Glomerular visceral epithelial cell (primary cell): ENCODE measurements at regions not wholly inside any gene's neighbourhood (a gene's known extent, or its start where the extent isn't known, plus 50 kb on each side); places are given as distances from the start of the nearest gene placed in this dataset.
A peak's percentile ranks its signal among the peaks of the same experiment; 100 is the strongest.
"Not testable (repeated sequence)": the region's sequence is repeated elsewhere in the genome, so short reads cannot be mapped to it uniquely, and the experiment has no call there.

Experiments used
- DNase-seq: peaks from one replicate; pipeline ENCODE4 v3.0.0-alpha.2; 2016; ENCODE audit errors: extremely low spot score

- peak; percentile 13 for DNase-seq
Observed at GRCh38 chr3:22685597-22685996, 517.5 kb upstream of the UBE2E2 start.

GRCh38 chr3:22691407-22691806 lies 511.7 kb upstream of the UBE2E2 start:
- no peak for DNase-seq

DNA sequence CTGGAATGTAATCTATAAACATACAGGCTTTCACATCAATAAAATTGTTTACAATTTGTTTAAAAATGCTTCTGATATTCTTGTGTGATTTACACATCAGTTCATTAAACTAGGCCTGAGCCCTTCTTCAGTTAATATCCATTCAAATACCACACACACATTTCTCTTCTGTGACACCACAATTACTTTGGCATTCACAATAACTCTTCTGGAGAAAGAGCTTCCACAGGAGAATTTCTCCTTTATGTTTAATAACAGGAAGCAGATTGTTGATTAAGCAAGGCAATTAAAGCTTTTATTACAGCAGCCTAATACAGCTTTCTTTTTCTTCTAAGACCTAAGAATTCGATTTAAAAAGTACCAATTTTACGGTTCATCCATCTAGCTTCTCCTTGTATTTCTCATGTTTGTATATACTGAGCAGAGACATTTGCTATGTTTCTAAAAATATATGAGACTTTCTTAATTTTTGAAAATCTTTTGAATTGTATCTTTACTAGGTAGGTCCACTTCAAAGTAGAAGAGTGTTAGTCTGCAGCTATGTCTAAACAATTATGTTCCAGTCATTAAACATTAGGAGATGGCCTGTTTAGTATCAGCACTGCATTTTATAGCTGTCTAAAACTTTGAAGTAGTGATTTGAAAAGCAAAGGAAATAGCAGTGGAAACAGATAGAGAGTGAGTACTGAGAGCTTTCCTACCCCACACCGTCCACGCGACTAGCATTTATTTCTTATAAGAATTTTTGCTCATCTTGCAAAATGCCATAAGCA lies 511.1 kb upstream of the UBE2E2 start:
- no peak for DNase-seq

GRCh38 chr3:22700876-22701275 lies 502.3 kb upstream of the UBE2E2 start:
- no peak for DNase-seq

- no peak for DNase-seq
Observed at GRCh38 chr3:22704166-22704565, 499.0 kb upstream of the UBE2E2 start.

- DNase-seq, result no peak
Observed at GRCh38 chr3:22704571-22705354, 498.4 kb upstream of the UBE2E2 start.

DNA sequence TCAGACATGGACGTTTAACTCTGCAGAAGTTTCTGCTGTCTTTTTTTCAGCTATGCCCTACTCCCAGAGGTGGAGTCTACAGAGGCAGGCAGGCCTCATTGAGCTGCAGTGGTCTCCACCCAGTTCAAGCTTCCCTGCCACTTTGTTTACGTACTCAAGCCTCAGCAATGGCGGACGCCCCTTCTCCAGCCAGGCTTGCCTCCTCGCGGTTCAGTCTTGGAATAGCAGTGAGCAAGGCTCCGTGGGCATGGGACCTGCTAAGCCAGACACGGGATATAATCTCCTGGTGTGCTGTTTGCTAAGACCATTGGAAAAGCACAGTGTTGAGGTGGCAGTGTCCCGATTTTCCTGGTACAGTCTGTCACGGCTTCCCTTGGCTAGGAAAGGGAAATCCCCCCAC lies 496.2 kb upstream of the UBE2E2 start:
- DNase-seq, result not testable (repeated sequence)

GRCh38 chr3:22713936-22714335 lies 489.2 kb upstream of the UBE2E2 start:
- peak; percentile 71 for DNase-seq

GRCh38 chr3:22714749-22715148 lies 488.4 kb upstream of the UBE2E2 start:
- DNase-seq, result no peak

- DNase-seq, result no peak
Observed at GRCh38 chr3:22720596-22720995, 482.5 kb upstream of the UBE2E2 start.

GRCh38 chr3:22724420-22724819 lies 478.7 kb upstream of the UBE2E2 start:
- DNase-seq, result no peak

DNA sequence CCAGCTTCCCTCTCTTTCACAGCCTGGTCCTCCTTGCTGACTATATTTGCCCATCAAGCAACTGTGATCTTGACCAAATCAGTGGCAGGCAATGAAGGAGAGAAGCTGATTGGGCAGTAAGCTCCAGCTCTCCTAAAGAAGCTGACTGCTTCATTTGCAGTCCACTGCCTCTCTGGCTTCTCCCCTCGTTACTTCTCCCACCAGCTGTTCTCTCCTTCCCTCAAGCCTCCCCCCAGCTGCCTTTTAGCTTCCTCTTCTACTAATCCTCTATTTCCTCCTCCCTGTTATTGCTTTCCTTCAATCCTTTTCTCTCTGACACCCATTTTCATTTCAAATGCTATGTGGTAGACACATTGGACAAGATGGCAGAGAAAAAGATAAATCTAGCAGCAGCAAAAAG lies 474.7 kb upstream of the UBE2E2 start:
- DNase-seq, result no peak

GRCh38 chr3:22729212-22729611 lies 473.9 kb upstream of the UBE2E2 start:
- no peak for DNase-seq

DNA sequence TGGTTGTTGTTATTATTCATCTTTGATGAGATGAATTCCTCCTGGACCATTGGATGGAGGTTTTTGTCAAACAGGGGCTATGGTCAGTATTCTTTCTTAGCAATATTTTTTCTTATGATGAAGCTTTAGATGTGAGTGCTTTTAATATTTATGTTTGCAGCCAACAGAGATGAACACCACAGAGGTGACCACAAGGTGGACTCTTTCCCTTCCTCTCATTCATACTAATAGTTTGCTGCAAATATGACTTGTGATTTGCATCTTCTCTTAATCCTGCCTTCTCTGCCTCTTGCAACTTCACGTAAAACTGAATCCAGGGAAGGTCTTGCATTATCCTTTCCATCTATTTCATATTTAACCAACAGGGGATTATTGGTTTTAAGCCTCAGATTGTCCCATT lies 473.1 kb upstream of the UBE2E2 start:
- peak; percentile 25 for DNase-seq

- DNase-seq, result no peak
Observed at GRCh38 chr3:22730701-22731100, 472.4 kb upstream of the UBE2E2 start.

GRCh38 chr3:22731901-22732300 lies 471.2 kb upstream of the UBE2E2 start:
- no peak for DNase-seq

GRCh38 chr3:22732641-22733040 lies 470.5 kb upstream of the UBE2E2 start:
- DNase-seq, result no peak

GRCh38 chr3:22734207-22734606 lies 468.9 kb upstream of the UBE2E2 start:
- no peak for DNase-seq

- no peak for DNase-seq
Observed at GRCh38 chr3:22734756-22735155, 468.4 kb upstream of the UBE2E2 start.

GRCh38 chr3:22735373-22735772 lies 467.8 kb upstream of the UBE2E2 start:
- DNase-seq, result no peak

- DNase-seq, result not testable (repeated sequence)
Observed at GRCh38 chr3:22743386-22743785, 459.7 kb upstream of the UBE2E2 start.

DNA sequence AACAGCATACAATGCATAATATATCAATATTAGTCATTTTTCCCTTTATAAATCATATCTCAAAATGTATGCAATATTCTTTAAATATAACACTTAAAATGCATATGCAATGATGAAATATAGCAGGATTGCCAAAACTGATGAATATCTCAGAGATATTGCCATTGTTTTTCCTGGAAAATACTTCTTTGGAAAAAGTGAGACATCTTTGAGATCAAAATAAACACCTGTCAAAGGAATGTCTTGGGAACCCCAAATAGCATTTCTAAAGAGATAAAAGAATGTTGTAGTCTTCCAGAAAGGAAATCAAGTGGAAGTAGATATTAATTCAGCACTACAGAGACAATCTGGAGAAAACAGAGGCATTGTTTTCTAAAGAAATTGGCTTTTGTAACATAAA lies 457.8 kb upstream of the UBE2E2 start:
- DNase-seq, result no peak

DNA sequence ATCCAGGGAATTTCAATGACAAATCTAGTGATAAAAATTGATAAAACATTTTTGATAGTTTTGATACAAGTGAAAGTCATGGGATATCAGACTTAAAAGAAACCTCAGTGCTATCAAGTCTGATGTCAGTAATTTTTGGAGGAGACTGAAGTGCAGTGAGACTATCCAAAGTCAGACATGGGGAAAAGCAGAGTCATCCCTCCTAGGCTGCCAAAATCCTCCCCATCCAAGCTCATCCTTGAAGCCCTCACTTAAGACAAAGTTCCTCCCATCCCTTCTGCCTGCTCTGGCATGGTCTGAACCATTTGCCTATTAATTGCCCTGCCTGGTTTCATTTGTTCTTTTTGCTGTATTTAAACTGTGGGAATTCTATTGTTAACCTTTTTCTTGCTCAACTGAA lies 456.9 kb upstream of the UBE2E2 start:
- DNase-seq, result no peak
